PFSK-1 (cell line): ENCODE measurements at regions not wholly inside any gene's neighbourhood (a gene's known extent, or its start where the extent isn't known, plus 50 kb on each side); places are given as distances from the start of the nearest gene placed in this dataset.

ENCODE experiments used
- POLR2AphosphoS5 ChIP-seq: IDR thresholded peaks from 2 replicates; pipeline ENCODE4 v1.6.1; 2012; ENCODE audit warnings: low read depth, mild to moderate bottlenecking, control low read depth, low read length, moderate library complexity
- TAF1 ChIP-seq: IDR thresholded peaks from 2 replicates; pipeline ENCODE4 v1.6.1; 2012; ENCODE audit warnings: low read length, control low read depth, borderline replicate concordance; ENCODE audit not compliant: insufficient read depth

- TF ChIP-seq TAF1 (no peak), POLR2AphosphoS5 (no peak)
Measured at GRCh38 chr11:26278354-26278753, 53.6 kb upstream of the ANO3 start.
